COLO829 (cell line): ENCODE measurements at regions not wholly inside any gene's neighbourhood (a gene's known extent, or its start where the extent isn't known, plus 50 kb on each side); places are given as distances from the start of the nearest gene placed in this dataset.

Experiments used
- DNase-seq: peaks from one replicate; pipeline ENCODE4 v3.0.0; 2012; ENCODE audit warnings: low spot score

DNA sequence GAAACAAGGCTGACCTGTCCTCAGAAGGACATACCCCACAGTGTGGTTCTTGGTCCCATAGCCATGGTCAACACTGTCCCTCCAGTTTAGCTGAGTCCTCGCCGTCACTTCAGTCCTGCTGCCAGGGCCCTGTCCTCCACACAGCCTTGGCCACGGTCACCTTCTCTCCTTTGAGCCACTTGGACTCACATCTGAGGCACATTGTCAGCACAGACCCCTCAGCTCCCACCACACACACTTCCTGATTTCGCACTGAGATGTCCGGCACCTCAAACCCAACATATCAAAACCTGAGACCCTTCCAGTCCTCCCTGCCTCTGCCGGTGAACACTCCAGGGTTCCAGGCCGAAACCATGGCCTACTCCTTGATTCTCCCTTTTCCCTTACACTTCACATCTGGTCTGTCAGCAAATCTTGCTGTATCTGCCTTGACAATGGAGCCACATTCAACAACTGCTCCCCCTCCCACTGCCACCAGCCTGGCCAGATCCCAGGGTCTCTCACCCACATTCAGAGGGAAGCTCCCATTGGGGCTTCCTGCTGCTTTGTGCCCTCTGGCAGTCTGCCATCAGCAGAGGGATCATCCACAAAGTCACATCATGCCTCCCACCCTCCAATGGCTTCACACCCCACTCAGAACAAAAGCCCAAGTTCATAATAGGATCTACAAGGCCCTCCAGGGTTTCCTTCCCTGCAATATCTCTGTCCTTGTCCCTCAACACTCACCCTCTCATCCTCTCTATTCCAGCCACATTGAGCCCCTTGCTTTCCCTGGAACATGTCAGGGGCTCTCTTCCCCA lies 219.6 kb upstream of the SHH start:
- no peak for DNase-seq

DNA sequence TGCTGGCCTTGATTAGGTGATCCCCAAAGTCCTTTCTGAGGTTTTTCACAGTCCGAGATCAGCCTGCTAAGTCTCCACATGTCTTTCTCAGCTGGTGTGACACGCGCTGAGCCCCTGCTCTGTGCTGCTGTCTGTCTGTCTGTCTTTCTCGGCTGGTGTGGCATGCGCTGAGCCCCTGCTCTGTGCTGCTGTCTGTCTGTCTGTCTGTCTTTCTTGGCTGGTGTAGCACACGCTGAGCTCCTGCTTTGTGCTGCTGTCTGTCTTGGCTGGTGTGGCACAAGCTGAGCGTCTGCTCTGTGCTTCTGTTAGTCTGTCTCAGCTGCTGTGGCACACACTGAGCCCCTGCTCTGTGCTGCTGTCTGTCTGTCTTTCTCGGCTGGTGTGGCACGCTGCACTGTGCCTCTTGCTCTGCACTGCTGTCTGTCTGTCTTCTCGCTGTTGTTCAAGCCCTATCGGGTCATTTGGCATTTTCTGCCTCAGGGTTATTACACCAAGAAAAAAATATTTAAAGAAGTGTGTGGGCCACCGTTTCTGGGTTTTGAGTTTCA lies 217.3 kb upstream of the SHH start:
- DNase-seq: no peak

DNA sequence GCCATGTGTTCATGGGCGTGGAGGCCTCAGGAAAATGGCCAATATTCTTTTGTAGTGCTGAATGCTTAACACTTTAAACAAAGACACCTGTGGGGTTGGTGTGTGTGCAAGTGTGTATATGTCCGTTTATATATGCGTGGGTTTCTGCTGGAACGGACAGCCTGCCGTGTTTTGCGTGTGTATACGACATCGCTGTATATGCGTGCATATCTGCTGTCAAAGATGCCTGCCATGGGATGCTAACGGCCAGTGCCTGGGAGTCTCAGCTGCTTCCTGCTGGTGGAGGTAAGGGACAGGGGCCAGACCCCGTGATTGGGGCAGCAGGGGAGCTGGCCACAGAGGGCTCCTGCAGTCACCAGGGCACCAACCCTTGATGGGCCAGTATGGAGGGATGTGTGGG lies 216.3 kb upstream of the SHH start:
- no peak for DNase-seq

DNA sequence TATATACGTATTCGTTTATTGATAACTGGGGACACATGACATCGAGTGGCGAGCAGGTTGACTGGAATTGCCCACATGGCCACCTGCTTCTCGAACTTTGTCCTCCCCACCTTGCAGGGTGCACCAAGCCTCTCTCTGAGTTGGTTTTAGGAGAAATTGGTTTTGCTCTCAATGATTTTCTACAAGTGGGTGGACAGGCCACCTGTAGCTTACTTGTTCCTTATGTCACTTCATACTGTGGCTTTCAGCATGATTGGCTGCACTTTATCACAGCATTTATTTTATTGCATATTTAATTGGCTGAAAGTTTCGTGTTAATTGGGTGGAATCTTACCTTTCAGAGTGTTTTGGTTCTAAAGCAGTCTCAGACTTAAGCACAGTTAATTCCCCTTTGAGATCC lies 215.6 kb upstream of the SHH start:
- DNase-seq: no peak

DNA sequence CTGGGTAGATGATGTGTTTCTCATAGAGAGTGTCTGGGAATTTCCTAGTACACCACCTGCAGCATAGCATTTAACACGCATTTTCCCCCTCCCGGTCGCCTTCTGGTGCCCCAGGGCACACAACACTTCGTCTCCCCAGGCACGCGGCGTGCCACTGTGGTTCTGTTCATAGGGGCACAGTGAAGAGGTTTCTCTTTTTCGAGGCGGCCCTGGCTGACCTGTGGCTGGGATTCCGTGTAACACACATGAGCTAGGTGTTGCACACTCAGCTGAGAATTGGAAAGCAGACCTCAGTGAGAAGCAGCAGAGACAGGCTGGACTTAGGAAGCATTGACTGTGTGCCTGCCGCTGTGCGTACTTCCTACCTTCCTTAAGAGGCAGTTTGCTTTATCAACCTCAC lies 214.3 kb upstream of the SHH start:
- DNase-seq: no peak

DNA sequence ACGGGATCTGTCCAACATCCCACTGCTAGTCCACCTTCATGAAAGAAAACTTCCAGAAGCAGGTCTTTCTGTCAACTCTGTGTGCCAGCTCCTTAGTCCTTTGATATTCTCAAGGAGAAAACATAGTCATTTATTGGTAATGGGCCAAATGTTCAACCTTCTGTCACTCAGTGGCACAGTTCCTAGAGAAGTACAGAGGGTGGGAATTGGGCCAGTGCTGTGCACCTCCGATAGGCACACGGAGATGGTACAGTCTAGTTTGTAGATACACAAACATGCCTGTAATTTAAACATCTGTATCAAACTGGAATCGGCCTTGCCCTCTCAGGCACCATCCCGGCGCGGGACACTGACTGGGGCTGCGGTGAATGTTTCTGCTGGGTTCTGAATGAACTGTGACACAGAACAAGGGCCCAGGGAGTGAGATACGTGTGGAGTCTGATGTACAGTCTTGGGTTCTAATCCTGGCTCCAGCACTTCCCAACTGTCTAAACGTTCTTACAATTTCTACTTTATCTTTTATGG lies 213.9 kb upstream of the SHH start:
- DNase-seq: no peak

DNA sequence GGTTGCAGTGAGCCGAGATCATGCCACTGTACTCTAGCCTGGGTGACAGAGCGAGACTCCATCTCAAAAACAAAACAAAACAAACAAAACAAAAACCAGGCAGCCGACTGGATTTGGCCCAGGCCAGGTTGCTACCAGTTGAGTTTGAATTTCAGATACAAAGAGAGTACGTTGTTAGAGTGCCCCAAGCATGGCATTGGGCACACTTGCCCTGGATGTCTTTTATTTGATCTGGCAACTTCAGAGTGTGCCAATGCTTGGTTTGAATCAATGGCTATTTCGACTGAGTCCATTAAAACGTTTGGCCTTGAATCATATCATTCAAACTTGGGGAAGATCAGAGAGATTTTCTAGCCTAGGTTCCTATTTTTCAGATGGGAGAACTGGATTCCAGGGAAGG lies 213.4 kb upstream of the SHH start:
- no peak for DNase-seq

DNA sequence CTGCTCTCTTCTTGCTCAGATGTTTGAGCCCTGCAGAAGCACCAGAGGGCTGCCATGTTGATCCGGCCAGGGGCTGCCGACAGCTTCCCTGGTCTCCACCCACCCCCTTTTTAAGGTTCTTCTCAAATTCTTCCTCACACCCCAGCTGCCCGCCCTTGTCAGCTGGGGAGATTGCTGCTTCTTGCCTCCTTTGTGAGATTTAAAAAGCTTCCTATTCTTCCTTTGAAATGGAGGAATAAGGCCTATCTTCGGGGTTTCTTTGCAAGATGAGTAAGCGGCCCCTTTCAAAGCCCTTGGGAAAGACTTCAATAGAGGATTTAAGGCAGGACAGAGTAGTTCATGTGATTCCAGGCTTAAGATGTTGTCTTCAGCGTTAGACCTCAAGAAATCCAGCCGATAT lies 211.9 kb upstream of the SHH start:
- DNase-seq: no peak

DNA sequence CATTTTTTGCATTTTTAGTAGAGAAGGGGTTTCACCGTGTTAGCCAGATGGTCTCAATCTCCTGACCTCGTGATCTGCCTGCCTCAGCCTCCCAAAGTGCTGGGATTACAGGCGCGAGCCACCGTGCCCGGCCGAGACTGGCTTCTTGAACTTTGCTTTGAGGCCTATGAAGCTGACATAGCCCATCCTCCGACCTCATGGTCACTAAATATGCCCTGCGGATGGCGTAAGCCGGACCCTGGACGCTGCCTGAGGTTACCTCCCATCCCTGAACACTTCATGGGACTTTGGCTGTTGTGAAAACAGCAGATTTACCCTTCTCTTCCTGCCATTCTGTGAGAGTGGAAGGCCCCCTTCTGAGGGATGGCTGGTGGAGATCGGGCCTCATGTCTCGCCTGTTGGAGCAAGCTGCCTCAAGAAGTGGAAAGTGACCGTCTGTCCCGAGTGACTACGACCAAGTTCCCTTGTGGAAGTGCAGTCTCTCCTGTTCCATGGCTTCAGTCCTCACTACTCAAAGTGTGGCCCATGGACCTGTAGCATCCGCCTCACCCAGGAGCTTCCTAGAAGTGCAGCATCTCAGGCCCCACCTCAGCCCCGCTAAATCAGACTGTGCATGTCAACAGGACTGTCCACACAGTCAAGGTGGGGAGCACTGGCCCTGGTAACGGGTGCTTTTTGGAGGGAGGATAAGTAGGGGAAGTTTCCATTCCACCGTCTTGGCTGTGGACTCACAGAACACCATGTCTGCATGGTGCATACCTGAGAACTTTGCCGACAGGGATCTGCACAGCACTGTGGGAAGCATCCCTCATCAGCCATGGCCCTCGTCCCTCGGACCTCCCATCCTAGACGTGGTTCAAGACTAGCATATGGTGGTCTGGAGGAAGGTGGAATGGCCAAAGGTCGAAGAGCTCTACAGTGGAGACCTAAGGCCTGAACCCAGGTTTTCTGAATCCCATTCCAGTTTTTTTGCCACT lies 210.5 kb upstream of the SHH start:
- DNase-seq: no peak

DNA sequence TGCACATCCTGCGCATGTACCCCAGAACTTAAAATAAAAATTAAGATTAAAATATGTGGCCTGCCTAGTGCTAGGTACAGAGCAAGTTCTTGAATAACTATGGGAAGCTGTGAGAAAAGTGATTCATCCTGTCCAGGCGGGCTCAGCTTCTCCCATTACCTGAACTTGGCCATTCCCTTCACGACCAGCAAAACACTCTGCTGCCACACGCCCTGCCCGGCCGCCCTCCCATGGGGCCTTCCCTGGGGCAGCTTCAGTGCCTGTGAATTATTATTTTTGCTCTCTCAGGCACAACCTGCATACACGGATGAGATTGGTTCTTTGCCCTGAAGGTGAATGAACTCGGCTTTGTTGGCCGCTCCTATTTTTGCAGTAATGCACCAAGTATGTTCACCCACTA lies 209.2 kb upstream of the SHH start:
- no peak for DNase-seq

DNA sequence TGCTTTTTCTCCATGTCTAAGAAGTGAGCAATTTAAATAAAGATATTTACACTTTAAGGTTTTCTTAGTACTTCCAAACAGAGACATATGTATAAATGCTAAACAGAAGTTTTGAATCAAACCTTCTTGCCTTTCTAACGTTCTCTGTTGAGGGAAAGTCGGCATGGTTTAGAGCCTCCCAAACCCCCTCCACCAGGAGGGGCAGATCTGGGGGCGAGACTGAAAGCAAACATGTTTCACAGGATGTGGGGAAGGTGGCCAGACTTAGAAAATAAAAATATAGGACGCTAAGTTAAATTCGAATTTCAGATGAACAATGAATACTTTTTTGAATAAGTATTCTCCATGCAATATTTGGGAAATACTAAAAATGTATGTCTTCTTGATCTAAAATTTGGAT lies 208.3 kb upstream of the SHH start:
- no peak for DNase-seq

DNA sequence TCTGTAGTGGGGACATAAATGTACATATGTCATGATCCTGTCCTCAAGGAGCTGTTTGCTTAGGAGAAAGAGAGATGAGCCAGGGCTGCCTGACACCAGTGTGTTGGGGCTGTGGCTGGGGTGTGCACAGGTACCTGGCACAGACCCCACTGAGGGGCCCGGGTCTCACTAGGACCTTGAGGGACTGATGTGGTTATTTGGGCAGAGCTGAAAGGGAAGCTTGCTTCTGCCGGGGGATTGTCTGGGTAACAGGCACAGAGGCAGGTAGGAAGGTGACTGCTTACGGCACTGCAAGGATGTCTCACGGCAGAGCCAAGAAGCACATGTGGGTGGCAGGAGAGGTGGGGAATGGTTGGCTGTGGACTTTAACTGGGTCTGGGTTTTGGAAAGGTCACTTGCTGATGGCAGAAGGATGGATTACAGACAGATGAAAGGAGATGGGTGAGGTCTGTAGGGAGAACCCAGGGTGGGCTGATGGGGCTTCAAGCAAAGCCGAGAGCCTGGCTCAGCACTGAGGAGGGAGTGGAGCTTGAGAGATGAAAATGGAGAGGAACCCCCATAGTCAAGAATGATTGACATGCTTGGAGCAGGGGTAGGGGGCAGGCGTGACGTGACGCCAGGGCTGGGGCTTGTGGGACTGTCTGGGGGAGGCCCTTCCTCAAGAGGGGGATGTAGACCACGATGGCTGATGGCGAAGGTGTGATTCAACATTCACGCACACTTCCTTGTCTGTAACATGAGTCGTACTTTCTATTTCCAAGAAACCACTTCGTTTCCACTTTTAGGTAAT lies 207.7 kb upstream of the SHH start:
- DNase-seq: no peak

DNA sequence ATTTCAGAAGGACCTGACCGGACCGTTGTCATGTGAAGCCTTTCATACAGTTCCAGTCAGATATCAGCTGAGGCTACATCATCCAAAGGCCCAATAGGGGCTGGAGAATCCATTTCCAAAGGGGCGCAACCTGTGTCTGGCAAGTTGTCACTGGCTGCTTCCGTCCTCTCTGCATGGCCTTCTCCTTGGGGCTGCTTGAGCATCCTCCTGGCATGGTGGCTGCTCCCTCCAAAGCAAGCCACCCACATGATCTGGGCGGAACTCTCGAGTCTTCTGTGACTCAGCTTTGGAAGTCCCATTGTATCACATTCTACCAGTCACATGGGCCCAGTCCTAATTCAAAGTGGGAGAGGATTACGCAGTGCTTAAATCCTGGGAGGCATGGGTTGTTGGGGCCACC lies 207.0 kb upstream of the SHH start:
- DNase-seq: no peak

DNA sequence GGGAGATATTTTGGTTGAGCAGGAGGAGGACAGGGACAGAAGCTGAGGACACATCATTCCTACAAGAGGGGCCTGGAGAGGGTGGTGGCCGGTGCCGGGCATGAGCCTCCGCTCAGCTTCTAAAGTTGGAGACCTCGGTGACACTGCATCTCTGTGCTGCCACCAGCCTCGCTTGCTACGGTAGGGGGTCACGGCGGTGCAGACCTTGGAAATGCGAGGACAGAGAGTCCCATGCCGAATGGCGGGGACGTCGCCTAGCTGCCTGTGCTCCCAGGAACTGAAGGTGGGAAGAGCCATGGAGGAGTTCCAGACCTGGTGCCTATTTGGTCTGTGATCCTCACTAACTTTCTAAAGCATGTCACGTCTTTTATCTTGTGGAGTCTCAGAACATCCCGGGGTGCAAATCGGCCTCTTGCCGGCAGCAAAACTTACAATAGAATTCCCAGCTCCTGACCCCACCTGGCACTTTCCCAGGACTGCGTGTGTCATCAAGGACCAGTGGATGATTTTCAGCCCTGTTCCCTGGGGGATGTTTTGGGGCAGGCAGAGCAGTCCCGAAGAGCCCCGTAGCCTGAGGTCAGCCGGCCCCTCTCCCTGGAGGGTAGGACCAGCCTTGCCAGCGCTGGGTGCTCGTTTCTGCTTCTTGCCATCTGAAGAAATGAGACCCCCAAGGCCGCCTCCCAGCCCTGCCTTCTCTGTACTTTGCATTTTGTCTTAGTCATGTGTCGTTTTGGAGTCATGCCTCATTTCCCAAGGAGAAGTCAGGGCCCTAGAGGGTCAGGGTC lies 205.8 kb upstream of the SHH start:
- no peak for DNase-seq

DNA sequence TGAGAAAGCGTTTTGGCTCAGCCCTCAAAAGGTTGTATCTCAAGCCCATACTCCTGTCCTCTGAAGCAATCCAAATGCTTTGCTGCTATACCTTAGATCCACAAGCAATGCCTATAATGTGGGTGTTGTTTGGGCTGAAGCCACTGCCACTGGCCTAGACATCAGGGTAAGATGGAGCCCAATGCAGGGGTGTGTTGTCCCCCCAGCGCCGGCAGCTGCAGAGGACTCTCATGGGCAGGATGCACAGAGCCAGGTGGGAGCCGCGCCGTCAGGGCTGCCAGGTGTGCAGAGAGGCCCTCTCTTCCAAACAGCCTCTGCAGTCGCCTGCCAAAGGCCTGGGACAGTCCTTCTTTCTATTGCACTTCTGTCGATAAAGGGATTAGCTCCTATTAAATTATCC lies 205.2 kb upstream of the SHH start:
- DNase-seq: no peak

DNA sequence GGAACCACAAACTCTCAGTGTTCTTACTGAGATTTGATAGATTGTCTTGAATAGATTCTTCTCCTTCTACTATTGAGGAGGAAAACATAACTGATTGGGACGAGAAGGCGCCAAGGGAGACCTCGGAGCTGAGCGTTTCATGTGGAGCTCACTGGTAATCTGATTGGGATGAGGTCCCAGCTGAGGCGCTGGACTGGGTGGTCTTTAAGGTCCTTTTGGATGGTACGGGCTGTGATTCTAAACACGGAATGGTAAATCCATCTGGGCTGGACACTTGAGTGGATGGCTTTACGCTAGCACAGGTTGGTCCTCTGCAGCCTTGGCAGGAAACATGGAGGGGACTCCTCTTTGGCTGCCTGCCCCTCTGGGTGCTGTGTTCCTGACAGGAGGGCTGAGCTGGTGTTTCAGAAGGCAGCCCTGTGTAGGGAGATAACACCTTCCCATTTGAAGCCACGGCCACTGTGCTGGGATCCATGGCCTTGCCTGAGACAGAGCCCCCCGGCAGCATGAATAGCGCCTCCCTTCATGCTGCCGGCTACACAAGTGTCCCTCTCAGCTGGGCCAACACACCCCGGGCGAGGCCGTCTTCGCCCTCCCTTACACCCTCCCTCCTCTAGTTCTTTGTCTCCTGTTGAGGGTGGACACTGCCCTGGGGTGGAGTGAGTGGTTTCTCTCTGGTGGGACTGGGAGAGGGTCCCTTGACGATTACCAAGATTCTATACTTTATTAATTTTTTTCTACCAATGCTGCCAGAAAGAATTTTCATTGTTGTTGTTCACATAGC lies 203.2 kb upstream of the SHH start:
- no peak for DNase-seq

DNA sequence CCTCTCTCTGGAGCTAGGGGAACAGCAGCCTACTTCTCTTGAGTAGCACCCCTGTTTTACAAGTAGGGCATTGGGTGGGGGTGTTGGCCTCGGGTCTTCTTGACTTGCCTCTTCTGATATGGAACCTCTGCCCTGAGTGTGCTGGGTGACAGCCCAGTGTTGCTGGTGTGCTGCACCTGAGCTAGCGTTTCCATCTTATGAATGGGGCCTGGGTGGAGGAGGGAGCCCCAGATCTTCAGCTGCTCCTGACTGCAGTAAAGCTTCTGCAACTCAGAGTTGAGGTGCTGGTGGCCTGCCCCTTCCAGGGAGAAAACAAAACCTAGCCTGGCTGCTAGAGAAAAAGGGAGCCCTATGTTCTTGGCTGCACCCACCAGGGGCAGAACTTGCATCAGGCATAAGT lies 202.5 kb upstream of the SHH start:
- DNase-seq: no peak

DNA sequence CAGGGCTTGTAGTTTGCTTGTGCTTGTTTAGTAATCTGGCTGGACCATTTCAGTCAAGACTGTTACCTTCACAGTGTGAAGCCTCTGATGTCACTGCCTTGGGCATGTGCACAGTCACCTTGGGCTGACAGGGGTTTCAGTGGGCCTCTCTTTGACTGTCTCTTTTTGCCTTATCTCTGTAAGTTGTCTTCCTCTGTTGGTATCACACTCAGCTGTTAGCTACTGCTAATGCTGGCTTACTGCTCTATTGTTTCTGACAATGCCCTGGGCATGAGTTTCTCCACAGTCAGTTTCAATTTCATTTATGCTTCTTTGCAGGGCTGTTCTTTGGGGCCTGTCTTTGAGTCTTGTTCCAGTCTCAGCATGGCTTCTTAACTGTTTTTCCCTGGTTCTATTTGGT lies 201.9 kb upstream of the SHH start:
- DNase-seq: no peak

DNA sequence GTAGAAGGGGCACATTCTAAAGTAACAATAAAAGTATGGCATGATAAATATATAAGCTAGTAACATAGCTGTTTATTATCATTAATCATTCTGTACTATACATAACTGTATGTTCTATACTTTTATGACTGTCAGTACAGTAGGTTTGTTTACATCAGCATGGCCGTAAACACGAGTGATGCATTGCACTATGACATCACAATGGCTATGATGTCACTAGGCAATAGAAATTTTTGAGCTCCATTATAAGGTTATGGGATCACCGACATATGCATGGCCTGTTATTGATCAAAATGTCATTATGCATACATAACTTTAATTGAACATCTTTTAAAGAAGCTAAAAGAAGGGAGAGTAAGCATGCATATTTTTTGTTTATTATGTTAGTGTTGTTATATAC lies 200.1 kb upstream of the SHH start:
- DNase-seq: no peak

DNA sequence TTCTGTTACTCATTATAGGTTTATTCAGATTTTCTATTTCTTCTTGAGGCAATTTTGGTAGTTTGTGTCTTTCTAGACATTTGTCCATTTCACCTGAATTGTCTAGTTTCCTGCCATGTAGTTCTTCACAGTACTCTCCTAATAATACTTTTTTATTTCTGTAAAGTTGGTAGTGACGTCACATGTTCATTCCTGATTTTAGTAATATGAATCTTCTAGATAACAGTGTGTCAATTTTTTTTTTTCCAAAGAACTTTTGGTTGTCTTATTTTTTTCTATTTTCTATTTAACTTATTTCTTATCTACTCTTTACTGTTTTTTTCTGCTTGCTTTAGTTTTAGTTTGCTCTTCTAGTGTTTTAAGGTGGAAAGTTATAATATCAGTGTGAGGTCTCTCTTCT lies 197.3 kb upstream of the SHH start:
- DNase-seq: no peak
